ENCODE measurements at regions not wholly inside any gene's neighbourhood (a gene's known extent, or its start where the extent isn't known, plus 50 kb on each side); places are given as distances from the start of the nearest gene placed in this dataset.
"Not testable (repeated sequence)": the region's sequence is repeated elsewhere in the genome, so short reads cannot be mapped to it uniquely, and the experiment has no call there.

- no peak overlapping the region for H2AFZ ChIP-seq (ENCODE audit: low read length)
- peaks cover 10% of the 10 kb centered on the region for H3K27me3 ChIP-seq (ENCODE audit: insufficient read depth, low read length)
- H3K4me3 ChIP-seq (ENCODE audit: insufficient read depth, low read length): no peak overlapping the region
- DNase-seq (ENCODE audit: insufficient read length, low spot score, missing footprints): peak; percentile 64
- no peaks in the 10 kb centered on the region for H4K20me1 ChIP-seq (ENCODE audit: insufficient read depth, low read length)
- no peaks in the 10 kb centered on the region for H3K36me3 ChIP-seq (ENCODE audit: insufficient read depth, low read length)
- TF ChIP-seq CTCF (IDR thresholded peaks at IDR 0.05; ENCODE audit: extremely low read depth, low read depth, low read length): no peak
- no peak overlapping the region for H3K27ac ChIP-seq (ENCODE audit: low read depth, low read length)
- no peaks in the 10 kb centered on the region for H3K4me1 ChIP-seq (ENCODE audit: insufficient read depth, low read length)
- no peak overlapping the region for H3K4me2 ChIP-seq (ENCODE audit: insufficient read depth, low read length)
- H3K9me3 ChIP-seq (ENCODE audit: low read depth, low read length): no peaks in the 10 kb centered on the region
- no peaks in the 10 kb centered on the region for H3K79me2 ChIP-seq (ENCODE audit: insufficient read depth, low read length)
These were observed 211.1 kb upstream of the XIST start for GRCh38 chrX:74063426-74064155.

GRCh38 chrX:74061879-74062278 lies 209.4 kb upstream of the XIST start:
- Histone ChIP-seq H3K27me3 (ENCODE audit: insufficient read depth, low read length) (peaks cover 10% of the 10 kb centered on the region), H3K4me1 (ENCODE audit: insufficient read depth, low read length) (no peaks in the 10 kb centered on the region), H3K79me2 (ENCODE audit: insufficient read depth, low read length) (no peaks in the 10 kb centered on the region), H3K4me2 (ENCODE audit: insufficient read depth, low read length) (no peak overlapping the region), H3K9me3 (ENCODE audit: low read depth, low read length) (no peaks in the 10 kb centered on the region), H3K4me3 (ENCODE audit: insufficient read depth, low read length) (no peak overlapping the region), H3K27ac (ENCODE audit: low read depth, low read length) (no peak overlapping the region), H4K20me1 (ENCODE audit: insufficient read depth, low read length) (no peaks in the 10 kb centered on the region), H3K36me3 (ENCODE audit: insufficient read depth, low read length) (no peaks in the 10 kb centered on the region), H2AFZ (ENCODE audit: low read length) (no peak overlapping the region)
- no peak for TF ChIP-seq CTCF (IDR thresholded peaks at IDR 0.05; ENCODE audit: extremely low read depth, low read depth, low read length)
- no peak for DNase-seq (ENCODE audit: insufficient read length, low spot score, missing footprints)

GRCh38 chrX:74049126-74049525 lies 196.6 kb upstream of the XIST start:
- no peaks in the 10 kb centered on the region for H3K4me1 ChIP-seq (ENCODE audit: insufficient read depth, low read length)
- no peak overlapping the region for H3K4me2 ChIP-seq (ENCODE audit: insufficient read depth, low read length)
- no peak overlapping the region for H3K27ac ChIP-seq (ENCODE audit: low read depth, low read length)

GRCh38 chrX:74034066-74034465 lies 181.6 kb upstream of the XIST start:
- not testable (repeated sequence) for H3K36me3 ChIP-seq (ENCODE audit: insufficient read depth, low read length); H3K4me3 ChIP-seq (ENCODE audit: insufficient read depth, low read length); H3K9me3 ChIP-seq (ENCODE audit: low read depth, low read length); H4K20me1 ChIP-seq (ENCODE audit: insufficient read depth, low read length); H3K4me2 ChIP-seq (ENCODE audit: insufficient read depth, low read length); H2AFZ ChIP-seq (ENCODE audit: low read length); DNase-seq (ENCODE audit: insufficient read length, low spot score, missing footprints); H3K79me2 ChIP-seq (ENCODE audit: insufficient read depth, low read length); H3K4me1 ChIP-seq (ENCODE audit: insufficient read depth, low read length); H3K27ac ChIP-seq (ENCODE audit: low read depth, low read length); H3K27me3 ChIP-seq (ENCODE audit: insufficient read depth, low read length)

More at GRCh38 chrX:74049126-74049525, 196.6 kb upstream of the XIST start:
- Histone ChIP-seq H4K20me1 (ENCODE audit: insufficient read depth, low read length) (no peaks in the 10 kb centered on the region), H2AFZ (ENCODE audit: low read length) (no peak overlapping the region), H3K9me3 (ENCODE audit: low read depth, low read length) (no peaks in the 10 kb centered on the region), H3K36me3 (ENCODE audit: insufficient read depth, low read length) (no peaks in the 10 kb centered on the region), H3K4me3 (ENCODE audit: insufficient read depth, low read length) (no peak overlapping the region), H3K27me3 (ENCODE audit: insufficient read depth, low read length) (no peaks in the 10 kb centered on the region), H3K79me2 (ENCODE audit: insufficient read depth, low read length) (no peaks in the 10 kb centered on the region)
- TF ChIP-seq CTCF (IDR thresholded peaks at IDR 0.05; ENCODE audit: extremely low read depth, low read depth, low read length): no peak
- no peak for DNase-seq (ENCODE audit: insufficient read length, low spot score, missing footprints)

- H3K27ac ChIP-seq (ENCODE audit: low read depth, low read length); H3K4me1 ChIP-seq (ENCODE audit: insufficient read depth, low read length); H3K4me3 ChIP-seq (ENCODE audit: insufficient read depth, low read length); H3K9me3 ChIP-seq (ENCODE audit: low read depth, low read length); DNase-seq (ENCODE audit: insufficient read length, low spot score, missing footprints); H3K79me2 ChIP-seq (ENCODE audit: insufficient read depth, low read length); H2AFZ ChIP-seq (ENCODE audit: low read length); H4K20me1 ChIP-seq (ENCODE audit: insufficient read depth, low read length); H3K36me3 ChIP-seq (ENCODE audit: insufficient read depth, low read length); H3K4me2 ChIP-seq (ENCODE audit: insufficient read depth, low read length); H3K27me3 ChIP-seq (ENCODE audit: insufficient read depth, low read length): not testable (repeated sequence)
These were observed 179.0 kb upstream of the XIST start for GRCh38 chrX:74031527-74031926.

- H3K79me2 ChIP-seq (ENCODE audit: insufficient read depth, low read length); DNase-seq (ENCODE audit: insufficient read length, low spot score, missing footprints); H3K36me3 ChIP-seq (ENCODE audit: insufficient read depth, low read length); H3K4me2 ChIP-seq (ENCODE audit: insufficient read depth, low read length); H3K9me3 ChIP-seq (ENCODE audit: low read depth, low read length); H3K4me3 ChIP-seq (ENCODE audit: insufficient read depth, low read length); H3K27ac ChIP-seq (ENCODE audit: low read depth, low read length); H4K20me1 ChIP-seq (ENCODE audit: insufficient read depth, low read length); H3K4me1 ChIP-seq (ENCODE audit: insufficient read depth, low read length); H2AFZ ChIP-seq (ENCODE audit: low read length); H3K27me3 ChIP-seq (ENCODE audit: insufficient read depth, low read length): not testable (repeated sequence)
These were observed 178.3 kb upstream of the XIST start for GRCh38 chrX:74030766-74031165.

- not testable (repeated sequence) for DNase-seq (ENCODE audit: insufficient read length, low spot score, missing footprints); H3K27ac ChIP-seq (ENCODE audit: low read depth, low read length); H3K4me3 ChIP-seq (ENCODE audit: insufficient read depth, low read length); H4K20me1 ChIP-seq (ENCODE audit: insufficient read depth, low read length); H2AFZ ChIP-seq (ENCODE audit: low read length); H3K27me3 ChIP-seq (ENCODE audit: insufficient read depth, low read length); H3K9me3 ChIP-seq (ENCODE audit: low read depth, low read length); H3K4me1 ChIP-seq (ENCODE audit: insufficient read depth, low read length); H3K36me3 ChIP-seq (ENCODE audit: insufficient read depth, low read length); H3K4me2 ChIP-seq (ENCODE audit: insufficient read depth, low read length); H3K79me2 ChIP-seq (ENCODE audit: insufficient read depth, low read length)
These were observed 172.6 kb upstream of the XIST start for GRCh38 chrX:74025145-74025544.

All from osteoblast (primary cell).